ENCODE measurements at regions not wholly inside any gene's neighbourhood (a gene's known extent, or its start where the extent isn't known, plus 50 kb on each side); places are given as distances from the start of the nearest gene placed in this dataset.

GRCh38 chr3:128549283-128550112 lies 56.5 kb upstream of the GATA2 start (continued):
- TF ChIP-seq ZNF879 (CRISPR knock-in tag; IDR thresholded peaks at IDR 0.05) (no peak), ZSCAN12 (CRISPR knock-in tag; IDR thresholded peaks at IDR 0.05) (no peak), BCL6 (CRISPR knock-in tag; IDR thresholded peaks at IDR 0.05) (0 out of 2 replicates have a peak, but pooled peaks have one; percentile 32), HIVEP1 (CRISPR knock-in tag; IDR thresholded peaks at IDR 0.05) (no peak), ELF1 (CRISPR knock-in tag; IDR thresholded peaks at IDR 0.05) (peak; percentile 44; the same call in 1 of the 2 replicates), PAWR (CRISPR knock-in tag; IDR thresholded peaks at IDR 0.05; ENCODE audit: borderline replicate concordance) (no peak), ZNF331 (CRISPR knock-in tag; IDR thresholded peaks at IDR 0.05) (0 out of 2 replicates have a peak, but pooled peaks have one; percentile 11), ZNF296 (CRISPR knock-in tag; conservative IDR thresholded peaks at IDR 0.05) (no peak), TOPORS (CRISPR knock-in tag; IDR thresholded peaks at IDR 0.05) (no peak), ASH2L (IDR thresholded peaks at IDR 0.05; ENCODE audit: insufficient read length, low read depth, low read length) (no peak), ZNF281 (CRISPR knock-in tag; IDR thresholded peaks at IDR 0.05; ENCODE audit: borderline replicate concordance) (peak; percentile 83; the same call in 1 of the 2 replicates), KAT8 (CRISPR knock-in tag; IDR thresholded peaks at IDR 0.05) (0 out of 2 replicates have a peak, but pooled peaks have one; percentile 22)
